H1 (cell line): ENCODE measurements at regions not wholly inside any gene's neighbourhood (a gene's known extent, or its start where the extent isn't known, plus 50 kb on each side); places are given as distances from the start of the nearest gene placed in this dataset.

Experiments used
- HDAC6 ChIP-seq: IDR thresholded peaks from one replicate; pipeline ENCODE4 v1.7.1; 2012; ENCODE audit warnings: low read depth, mild to moderate bottlenecking, inconsistent platforms, low read length, moderate library complexity
- POLR2AphosphoS5 ChIP-seq: IDR thresholded peaks from 2 replicates; pipeline ENCODE4 v1.6.1; 2011; ENCODE audit warnings: low read depth, low read length
- SIN3A ChIP-seq, 2 experiments: IDR thresholded peaks in 1 of 2; conservative IDR thresholded peaks in 1 of 2; 2 replicates each; pipeline ENCODE4 v1.6.1; 2011 to 2012; ENCODE audit warnings: low read length in 2 of 2, improper control_type of control experiment in 1 of 2, low read depth in 1 of 2, mild to moderate bottlenecking in 1 of 2
- SRF ChIP-seq: IDR thresholded peaks from 2 replicates; pipeline ENCODE4 v1.6.1; 2011; ENCODE audit warnings: mild to moderate bottlenecking, low read depth, low read length, moderate library complexity
- TEAD4 ChIP-seq: IDR thresholded peaks from 2 replicates; pipeline ENCODE4 v1.6.1; 2012; ENCODE audit warnings: low read depth, low read length, inconsistent platforms, mixed read lengths
- TF ChIP-seq, protein P1 (sequence below), 3 experiments: IDR thresholded peaks; 1 replicate in 2 of 3; 2 replicates in 1 of 3; pipeline versions ENCODE4 v1.5.1 to v1.6.1; 2011; ENCODE audit warnings: low read length in 3 of 3, mild to moderate bottlenecking in 3 of 3, inconsistent platforms in 2 of 3, low read depth in 1 of 3, moderate library complexity in 1 of 3; ENCODE audit not compliant: insufficient read depth in 1 of 3; ENCODE audit errors: control extremely low read depth in 1 of 3

DNA sequence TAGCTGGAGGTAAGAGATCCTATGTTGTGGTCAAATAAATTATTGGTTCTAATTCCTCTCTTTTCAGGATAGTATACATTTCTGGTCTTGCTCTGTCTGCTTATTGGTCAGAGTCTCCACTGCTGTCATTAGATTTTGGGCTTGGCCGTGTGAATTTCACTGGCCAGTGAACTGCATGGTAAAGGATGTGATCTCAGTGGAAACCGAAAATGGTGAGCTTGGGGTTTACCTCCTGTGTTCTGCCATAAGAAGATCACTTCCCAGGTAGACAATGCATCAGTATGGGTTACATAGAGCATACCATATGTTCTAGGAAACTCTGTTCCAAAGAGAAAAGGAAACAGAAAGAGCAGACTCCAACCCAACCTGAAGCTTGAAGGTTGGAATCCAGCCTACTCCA, 1123.3 kb upstream of the B3GALT2 start (continued):
- TF ChIP-seq POLR2AphosphoS5 (no peak), SRF (no peak), HDAC6 (no peak), TEAD4 (no peak), SIN3A (conservative IDR thresholded peaks at IDR 0.05 in 1 of 2, IDR thresholded peaks at IDR 0.05 in 1 of 2; ENCODE audit: low read depth in 1 of 2, low read length in 2 of 2) (no peak)
- TF ChIP-seq, protein P1, sequence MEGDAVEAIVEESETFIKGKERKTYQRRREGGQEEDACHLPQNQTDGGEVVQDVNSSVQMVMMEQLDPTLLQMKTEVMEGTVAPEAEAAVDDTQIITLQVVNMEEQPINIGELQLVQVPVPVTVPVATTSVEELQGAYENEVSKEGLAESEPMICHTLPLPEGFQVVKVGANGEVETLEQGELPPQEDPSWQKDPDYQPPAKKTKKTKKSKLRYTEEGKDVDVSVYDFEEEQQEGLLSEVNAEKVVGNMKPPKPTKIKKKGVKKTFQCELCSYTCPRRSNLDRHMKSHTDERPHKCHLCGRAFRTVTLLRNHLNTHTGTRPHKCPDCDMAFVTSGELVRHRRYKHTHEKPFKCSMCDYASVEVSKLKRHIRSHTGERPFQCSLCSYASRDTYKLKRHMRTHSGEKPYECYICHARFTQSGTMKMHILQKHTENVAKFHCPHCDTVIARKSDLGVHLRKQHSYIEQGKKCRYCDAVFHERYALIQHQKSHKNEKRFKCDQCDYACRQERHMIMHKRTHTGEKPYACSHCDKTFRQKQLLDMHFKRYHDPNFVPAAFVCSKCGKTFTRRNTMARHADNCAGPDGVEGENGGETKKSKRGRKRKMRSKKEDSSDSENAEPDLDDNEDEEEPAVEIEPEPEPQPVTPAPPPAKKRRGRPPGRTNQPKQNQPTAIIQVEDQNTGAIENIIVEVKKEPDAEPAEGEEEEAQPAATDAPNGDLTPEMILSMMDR (IDR thresholded peaks at IDR 0.05; ENCODE audit: control extremely low read depth in 1 of 3, insufficient read depth in 1 of 3, low read depth in 1 of 3, low read length in 3 of 3): no peak
